HEK293 (cell line): ENCODE measurements at regions not wholly inside any gene's neighbourhood (a gene's known extent, or its start where the extent isn't known, plus 50 kb on each side); places are given as distances from the start of the nearest gene placed in this dataset.

Experiments used
- CTCF ChIA-PET: fragments of 350-600 bp; formaldehyde crosslinking; extraction: SDS; loops from one replicate; lab custom pipeline; 2021; ENCODE audit warnings: antibody characterized with exemption; lab: Yijun Ruan, JAX
- POLR2A ChIA-PET: fragments of 300-600 bp; formaldehyde crosslinking; extraction: SDS; loops from one replicate; lab custom pipeline; 2020; ENCODE audit warnings: antibody characterized with exemption, inconsistent platforms; lab: Yijun Ruan, JAX
- H3K27ac ChIP-seq: fragments of 200-500 bp; sonication (Bioruptor generic); 2 replicates; pipeline ENCODE4 v1.5.1; 2014; ENCODE audit warnings: low read depth, low read length, control low read depth, inconsistent platforms; ENCODE audit errors: extremely low read depth
- H3K36me3 ChIP-seq, 2 experiments: fragments of 200-500 bp in 1 of 2; sonication (Bioruptor generic) in 1 of 2; 1 replicate in 1 of 2; 2 replicates in 1 of 2; pipeline ENCODE4 v1.5.1; 2014 to 2017; ENCODE audit warnings: inconsistent platforms in 2 of 2, low read length in 2 of 2; ENCODE audit not compliant: control insufficient read depth in 2 of 2, insufficient read depth in 1 of 2
- H3K4me1 ChIP-seq: fragments of 200-500 bp; sonication (Bioruptor generic); 2 replicates; pipeline ENCODE4 v1.5.1; 2014; ENCODE audit warnings: mild to moderate bottlenecking, low read length, inconsistent platforms; ENCODE audit not compliant: control insufficient read depth, insufficient read depth
- H3K4me3 ChIP-seq: 2 replicates; pipeline ENCODE4 v1.5.1; 2011; ENCODE audit warnings: low read depth, mild to moderate bottlenecking, control low read depth, low read length, moderate library complexity
- H3K9me3 ChIP-seq: fragments of 200-500 bp; sonication (Bioruptor generic); 2 replicates; pipeline ENCODE4 v1.5.1; 2014; ENCODE audit warnings: low read depth, low read length, inconsistent platforms; ENCODE audit not compliant: control insufficient read depth, insufficient read depth
- MEIS1 ChIP-seq: sonication (generic); formaldehyde crosslinking; IDR thresholded peaks from 2 replicates; pipeline ENCODE4 v1.8.1; 2022; ENCODE audit warnings: missing genetic modification reagents, mild to moderate bottlenecking, borderline replicate concordance
- MYNN ChIP-seq: fragments of 450-650 bp; formaldehyde crosslinking; IDR thresholded peaks from 2 replicates; pipeline ENCODE4 v1.5.1; 2016; ENCODE audit warnings: missing biosample characterization, missing genetic modification characterization, borderline replicate concordance
- ZNF140 ChIP-seq: fragments of 450-650 bp; formaldehyde crosslinking; IDR thresholded peaks from 2 replicates; pipeline ENCODE4 v1.5.1; 2016; ENCODE audit warnings: missing biosample characterization, missing genetic modification characterization
- ZNF155 ChIP-seq: fragments of 450-650 bp; formaldehyde crosslinking; IDR thresholded peaks from 2 replicates; pipeline ENCODE4 v1.5.1; 2016; ENCODE audit warnings: missing biosample characterization, missing genetic modification characterization
- ZNF175 ChIP-seq: fragments of 450-650 bp; formaldehyde crosslinking; IDR thresholded peaks from 2 replicates; pipeline ENCODE4 v1.5.1; 2016; ENCODE audit warnings: missing biosample characterization, missing genetic modification characterization
- ZNF2 ChIP-seq: fragments of 450-650 bp; formaldehyde crosslinking; IDR thresholded peaks from 2 replicates; pipeline ENCODE4 v1.5.1; 2016; ENCODE audit warnings: missing biosample characterization, missing genetic modification characterization
- ZNF202 ChIP-seq: fragments of 450-650 bp; formaldehyde crosslinking; IDR thresholded peaks from 2 replicates; pipeline ENCODE4 v1.5.1; 2016; ENCODE audit warnings: missing biosample characterization, missing genetic modification characterization, borderline replicate concordance
- ZNF239 ChIP-seq: fragments of 450-650 bp; formaldehyde crosslinking; IDR thresholded peaks from 2 replicates; pipeline ENCODE4 v1.5.1; 2016; ENCODE audit warnings: missing biosample characterization, missing genetic modification characterization
- ZNF341 ChIP-seq: fragments of 450-650 bp; formaldehyde crosslinking; IDR thresholded peaks from 2 replicates; pipeline ENCODE4; 2016; ENCODE audit warnings: low read depth, missing biosample characterization, missing genetic modification characterization
- ZNF391 ChIP-seq: fragments of 450-650 bp; formaldehyde crosslinking; IDR thresholded peaks from 2 replicates; pipeline ENCODE4 v1.5.1; 2016; ENCODE audit warnings: low read depth, missing biosample characterization, missing genetic modification characterization, borderline replicate concordance
- ZNF521 ChIP-seq: fragments of 450-650 bp; formaldehyde crosslinking; IDR thresholded peaks from 2 replicates; pipeline ENCODE4 v1.5.1; 2017; ENCODE audit warnings: missing biosample characterization, mild to moderate bottlenecking, missing genetic modification characterization
- ZNF549 ChIP-seq: fragments of 450-650 bp; IDR thresholded peaks from 2 replicates; pipeline ENCODE4 v1.5.1; 2018; ENCODE audit warnings: missing biosample characterization, missing genetic modification characterization, mild to moderate bottlenecking, inconsistent platforms, moderate library complexity
- ZNF768 ChIP-seq: fragments of 450-650 bp; formaldehyde crosslinking; IDR thresholded peaks from 2 replicates; pipeline ENCODE4 v1.5.1; 2018; ENCODE audit warnings: missing biosample characterization, mild to moderate bottlenecking, missing genetic modification characterization
- ZNF776 ChIP-seq: fragments of 450-650 bp; formaldehyde crosslinking; IDR thresholded peaks from 2 replicates; pipeline ENCODE4 v1.5.0; 2017; ENCODE audit warnings: missing biosample characterization, missing genetic modification characterization, borderline replicate concordance
- ZNF837 ChIP-seq: fragments of 450-650 bp; formaldehyde crosslinking; IDR thresholded peaks from 2 replicates; pipeline ENCODE4 v1.5.1; 2016; ENCODE audit warnings: missing biosample characterization, missing genetic modification characterization
- ZSCAN23 ChIP-seq: fragments of 450-650 bp; formaldehyde crosslinking; IDR thresholded peaks from 2 replicates; pipeline ENCODE4 v1.5.1; 2016; ENCODE audit warnings: missing biosample characterization, missing genetic modification characterization
- TF ChIP-seq, protein P1 (sequence below): fragments of 450-650 bp; formaldehyde crosslinking; IDR thresholded peaks from 2 replicates; pipeline ENCODE4; 2016; ENCODE audit warnings: missing biosample characterization, missing genetic modification characterization
- TF ChIP-seq, protein P2 (sequence below): fragments of 450-650 bp; formaldehyde crosslinking; IDR thresholded peaks from 2 replicates; pipeline ENCODE4 v1.5.1; 2016; ENCODE audit warnings: missing biosample characterization, missing genetic modification characterization
- TF ChIP-seq, protein P3 (sequence below): fragments of 450-650 bp; formaldehyde crosslinking; IDR thresholded peaks from 2 replicates; pipeline ENCODE4 v1.5.1; 2016; ENCODE audit warnings: missing biosample characterization, missing genetic modification characterization
- TF ChIP-seq, protein P4 (sequence below): fragments of 450-650 bp; formaldehyde crosslinking; IDR thresholded peaks from 2 replicates; pipeline ENCODE4 v1.5.1; 2016; ENCODE audit warnings: missing biosample characterization, missing genetic modification characterization, low read depth
- TF ChIP-seq, protein P5 (sequence below): fragments of 450-650 bp; formaldehyde crosslinking; IDR thresholded peaks from 2 replicates; pipeline ENCODE4 v1.5.1; 2016; ENCODE audit warnings: missing biosample characterization, missing genetic modification characterization

DNA sequence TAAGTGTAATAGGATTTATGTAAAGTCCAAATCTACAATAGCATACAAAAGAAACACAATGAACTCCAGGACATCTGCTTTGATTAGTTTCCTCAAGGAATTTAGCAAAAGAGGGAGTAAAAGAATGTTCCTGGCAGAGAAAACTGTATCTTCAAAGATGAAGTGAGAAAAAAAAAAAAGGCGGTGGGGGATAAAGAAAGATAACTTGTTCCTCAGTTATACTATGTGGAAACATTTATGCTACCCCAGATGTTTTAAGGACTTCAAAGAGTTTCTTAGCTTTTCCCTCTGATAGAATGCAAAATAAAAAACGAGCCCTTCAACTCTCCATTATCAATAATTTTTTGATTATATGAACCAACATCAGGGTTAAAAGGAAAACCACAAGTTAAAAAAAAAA is 908.9 kb upstream of the ADGRL2 start (continued):
- TF ChIP-seq, protein P1, sequence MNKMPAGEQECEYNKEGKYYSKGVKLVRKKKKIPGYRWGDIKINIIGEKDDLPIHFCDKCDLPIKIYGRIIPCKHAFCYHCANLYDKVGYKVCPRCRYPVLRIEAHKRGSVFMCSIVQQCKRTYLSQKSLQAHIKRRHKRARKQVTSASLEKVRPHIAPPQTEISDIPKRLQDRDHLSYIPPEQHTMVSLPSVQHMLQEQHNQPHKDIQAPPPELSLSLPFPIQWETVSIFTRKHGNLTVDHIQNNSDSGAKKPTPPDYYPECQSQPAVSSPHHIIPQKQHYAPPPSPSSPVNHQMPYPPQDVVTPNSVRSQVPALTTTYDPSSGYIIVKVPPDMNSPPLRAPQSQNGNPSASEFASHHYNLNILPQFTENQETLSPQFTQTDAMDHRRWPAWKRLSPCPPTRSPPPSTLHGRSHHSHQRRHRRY (tag by site-specific recombination): no peak
- no peak for TF ChIP-seq ZSCAN23 (tag by site-specific recombination)

DNA sequence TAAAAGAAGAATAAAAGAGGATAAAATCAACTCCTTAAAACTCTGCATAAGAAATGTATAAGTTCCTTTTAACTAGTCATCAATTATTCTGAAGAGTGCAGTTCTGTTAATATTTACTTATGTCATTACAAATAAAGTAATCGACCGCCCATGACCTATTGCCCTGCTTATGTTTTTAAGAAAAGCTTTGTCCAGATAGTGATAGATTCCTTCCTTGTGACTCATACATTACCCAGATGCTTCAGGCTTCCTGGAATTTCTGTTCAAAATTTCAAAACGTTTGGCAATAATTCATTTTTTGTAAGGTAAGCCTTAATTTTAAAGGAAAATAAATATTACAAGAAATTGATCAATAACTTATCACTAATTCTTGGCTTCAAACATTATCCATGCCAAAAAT is 918.2 kb upstream of the ADGRL2 start:
- Histone ChIP-seq H3K36me3 (no peaks in the 10 kb centered on the region), H3K27ac (no peak overlapping the region), H3K4me3 (no peak overlapping the region), H3K9me3 (no peaks in the 10 kb centered on the region), H3K4me1 (no peaks in the 10 kb centered on the region)
- POLR2A ChIA-PET: no interaction called here
- TF ChIP-seq ZSCAN23 (tag by site-specific recombination) (no peak), ZNF239 (tag by site-specific recombination) (no peak), ZNF2 (tag by site-specific recombination) (no peak), ZNF837 (tag by site-specific recombination) (no peak), ZNF341 (tag by site-specific recombination) (no peak), ZNF549 (no peak)
- TF ChIP-seq, protein P2, sequence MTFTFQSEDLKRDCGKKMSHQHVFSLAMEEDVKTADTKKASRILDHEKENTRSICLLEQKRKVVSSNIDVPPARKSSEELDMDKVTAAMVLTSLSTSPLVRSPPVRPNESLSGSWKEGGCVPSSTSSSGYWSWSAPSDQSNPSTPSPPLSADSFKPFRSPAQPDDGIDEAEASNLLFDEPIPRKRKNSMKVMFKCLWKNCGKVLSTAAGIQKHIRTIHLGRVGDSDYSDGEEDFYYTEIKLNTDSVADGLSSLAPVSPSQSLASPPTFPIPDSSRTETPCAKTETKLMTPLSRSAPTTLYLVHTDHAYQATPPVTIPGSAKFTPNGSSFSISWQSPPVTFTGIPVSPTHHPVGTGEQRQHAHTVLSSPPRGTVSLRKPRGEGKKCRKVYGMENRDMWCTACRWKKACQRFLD (tag by site-specific recombination): no peak
- TF ChIP-seq, protein P3, sequence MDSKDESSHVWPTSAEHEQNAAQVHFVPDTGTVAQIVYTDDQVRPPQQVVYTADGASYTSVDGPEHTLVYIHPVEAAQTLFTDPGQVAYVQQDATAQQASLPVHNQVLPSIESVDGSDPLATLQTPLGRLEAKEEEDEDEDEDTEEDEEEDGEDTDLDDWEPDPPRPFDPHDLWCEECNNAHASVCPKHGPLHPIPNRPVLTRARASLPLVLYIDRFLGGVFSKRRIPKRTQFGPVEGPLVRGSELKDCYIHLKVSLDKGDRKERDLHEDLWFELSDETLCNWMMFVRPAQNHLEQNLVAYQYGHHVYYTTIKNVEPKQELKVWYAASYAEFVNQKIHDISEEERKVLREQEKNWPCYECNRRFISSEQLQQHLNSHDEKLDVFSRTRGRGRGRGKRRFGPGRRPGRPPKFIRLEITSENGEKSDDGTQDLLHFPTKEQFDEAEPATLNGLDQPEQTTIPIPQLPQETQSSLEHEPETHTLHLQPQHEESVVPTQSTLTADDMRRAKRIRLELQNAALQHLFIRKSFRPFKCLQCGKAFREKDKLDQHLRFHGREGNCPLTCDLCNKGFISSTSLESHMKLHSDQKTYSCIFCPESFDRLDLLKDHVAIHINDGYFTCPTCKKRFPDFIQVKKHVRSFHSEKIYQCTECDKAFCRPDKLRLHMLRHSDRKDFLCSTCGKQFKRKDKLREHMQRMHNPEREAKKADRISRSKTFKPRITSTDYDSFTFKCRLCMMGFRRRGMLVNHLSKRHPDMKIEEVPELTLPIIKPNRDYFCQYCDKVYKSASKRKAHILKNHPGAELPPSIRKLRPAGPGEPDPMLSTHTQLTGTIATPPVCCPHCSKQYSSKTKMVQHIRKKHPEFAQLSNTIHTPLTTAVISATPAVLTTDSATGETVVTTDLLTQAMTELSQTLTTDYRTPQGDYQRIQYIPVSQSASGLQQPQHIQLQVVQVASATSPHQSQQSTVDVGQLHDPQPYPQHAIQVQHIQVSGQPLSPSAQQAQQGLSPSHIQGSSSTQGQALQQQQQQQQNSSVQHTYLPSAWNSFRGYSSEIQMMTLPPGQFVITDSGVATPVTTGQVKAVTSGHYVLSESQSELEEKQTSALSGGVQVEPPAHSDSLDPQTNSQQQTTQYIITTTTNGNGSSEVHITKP (tag by site-specific recombination): no peak
- TF ChIP-seq, protein P4, sequence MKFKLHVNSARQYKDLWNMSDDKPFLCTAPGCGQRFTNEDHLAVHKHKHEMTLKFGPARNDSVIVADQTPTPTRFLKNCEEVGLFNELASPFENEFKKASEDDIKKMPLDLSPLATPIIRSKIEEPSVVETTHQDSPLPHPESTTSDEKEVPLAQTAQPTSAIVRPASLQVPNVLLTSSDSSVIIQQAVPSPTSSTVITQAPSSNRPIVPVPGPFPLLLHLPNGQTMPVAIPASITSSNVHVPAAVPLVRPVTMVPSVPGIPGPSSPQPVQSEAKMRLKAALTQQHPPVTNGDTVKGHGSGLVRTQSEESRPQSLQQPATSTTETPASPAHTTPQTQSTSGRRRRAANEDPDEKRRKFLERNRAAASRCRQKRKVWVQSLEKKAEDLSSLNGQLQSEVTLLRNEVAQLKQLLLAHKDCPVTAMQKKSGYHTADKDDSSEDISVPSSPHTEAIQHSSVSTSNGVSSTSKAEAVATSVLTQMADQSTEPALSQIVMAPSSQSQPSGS (tag by site-specific recombination): no peak
- CTCF ChIA-PET: interaction anchor here (0.6 kb wide), 1 partner anchor 37 kb away, joined by 3 read pairs; no protein-coding TSS in a partner anchor

DNA sequence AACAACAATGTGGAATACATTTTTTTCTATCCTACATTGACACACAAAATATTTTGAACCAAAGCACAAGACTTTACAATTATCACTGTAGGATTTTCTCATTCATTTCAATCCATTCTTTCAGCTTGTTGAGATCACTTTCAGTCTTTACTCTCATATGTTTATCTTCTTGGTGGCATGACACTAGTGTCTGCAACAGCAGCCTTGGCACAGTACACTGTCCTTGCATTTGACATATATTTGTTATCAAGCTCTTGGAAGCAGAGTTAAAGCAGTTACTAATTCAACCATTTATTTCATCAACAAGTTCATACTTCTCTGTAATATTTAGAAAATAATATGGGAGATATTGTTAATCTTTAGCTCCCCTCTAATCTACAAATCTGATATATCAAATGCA is 922.4 kb upstream of the ADGRL2 start:
- Histone ChIP-seq H3K9me3 (no peaks in the 10 kb centered on the region), H3K4me1 (no peaks in the 10 kb centered on the region), H3K27ac (no peak overlapping the region), H3K36me3 (no peaks in the 10 kb centered on the region), H3K4me3 (no peak overlapping the region)
- ChIA-PET CTCF (interaction anchor here (0.6 kb wide), 1 partner anchor 1596 kb away, joined by 5 read pairs; no protein-coding TSS in a partner anchor), POLR2A (no interaction called here)
- no peak for TF ChIP-seq ZNF155 (tag by site-specific recombination)
- TF ChIP-seq MEIS1 (CRISPR knock-in tag): no peak
- no peak for TF ChIP-seq ZNF521 (tag by site-specific recombination)
- no peak for TF ChIP-seq ZNF768 (tag by site-specific recombination)
- no peak for TF ChIP-seq ZNF175 (tag by site-specific recombination)
- TF ChIP-seq, protein P4 (tag by site-specific recombination): no peak
- TF ChIP-seq, protein P5, sequence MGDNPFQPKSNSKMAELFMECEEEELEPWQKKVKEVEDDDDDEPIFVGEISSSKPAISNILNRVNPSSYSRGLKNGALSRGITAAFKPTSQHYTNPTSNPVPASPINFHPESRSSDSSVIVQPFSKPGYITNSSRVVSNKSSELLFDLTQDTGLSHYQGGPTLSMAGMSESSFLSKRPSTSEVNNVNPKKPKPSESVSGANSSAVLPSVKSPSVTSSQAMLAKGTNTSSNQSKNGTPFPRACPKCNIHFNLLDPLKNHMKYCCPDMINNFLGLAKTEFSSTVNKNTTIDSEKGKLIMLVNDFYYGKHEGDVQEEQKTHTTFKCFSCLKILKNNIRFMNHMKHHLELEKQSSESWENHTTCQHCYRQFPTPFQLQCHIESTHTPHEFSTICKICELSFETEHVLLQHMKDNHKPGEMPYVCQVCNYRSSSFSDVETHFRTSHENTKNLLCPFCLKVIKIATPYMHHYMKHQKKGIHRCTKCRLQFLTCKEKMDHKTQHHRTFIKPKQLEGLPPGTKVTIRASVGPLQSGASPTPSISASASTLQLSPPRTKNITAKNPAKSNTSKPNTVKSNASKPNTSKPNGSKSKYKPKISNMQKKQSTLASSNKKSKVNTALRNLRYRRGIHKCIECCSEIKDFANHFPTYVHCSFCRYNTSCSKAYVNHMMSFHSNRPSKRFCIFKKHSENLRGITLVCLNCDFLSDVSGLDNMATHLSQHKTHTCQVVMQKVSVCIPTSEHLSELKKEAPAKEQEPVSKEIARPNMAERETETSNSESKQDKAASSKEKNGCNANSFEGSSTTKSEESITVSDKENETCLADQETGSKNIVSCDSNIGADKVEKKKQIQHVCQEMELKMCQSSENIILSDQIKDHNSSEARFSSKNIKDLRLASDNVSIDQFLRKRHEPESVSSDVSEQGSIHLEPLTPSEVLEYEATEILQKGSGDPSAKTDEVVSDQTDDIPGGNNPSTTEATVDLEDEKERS: no peak
- no peak for TF ChIP-seq MYNN (tag by site-specific recombination)
- no peak for TF ChIP-seq ZNF202 (tag by site-specific recombination)
- TF ChIP-seq ZNF140 (tag by site-specific recombination): no peak
- TF ChIP-seq ZNF776 (tag by site-specific recombination): no peak
- no peak for TF ChIP-seq ZNF391
